ENCODE measurements at regions not wholly inside any gene's neighbourhood (a gene's known extent, or its start where the extent isn't known, plus 50 kb on each side); places are given as distances from the start of the nearest gene placed in this dataset.

- intact Hi-C loops (cut with DNase I) = no loop called here
- no peaks in the 10 kb centered on the region for H3K36me3 ChIP-seq (ENCODE audit: control insufficient read depth in 1 of 2, insufficient read depth in 2 of 2, low read length in 1 of 2)
- no peaks in the 10 kb centered on the region for H3K9me3 ChIP-seq (ENCODE audit: control insufficient read depth, low read length)
- DNase-seq (no peak), ATAC-seq (ENCODE audit: low FRiP score) (no peak)
- H3K27me3 ChIP-seq (ENCODE audit: control insufficient read depth in 1 of 2, insufficient read depth in 2 of 2, low read length in 1 of 2) = no peaks in the 10 kb centered on the region
- WGBS, 2 donors = 82 to 91% methylated on average over 4 of the region's 4 CpGs
- no peak overlapping the region for H3K4me3 ChIP-seq (ENCODE audit: low read length in 2 of 2)
- H3K4me1 ChIP-seq (ENCODE audit: control insufficient read depth in 1 of 2, insufficient read depth in 2 of 2, low read length in 2 of 2) = no peaks in the 10 kb centered on the region
- no peak overlapping the region for H3K27ac ChIP-seq (ENCODE audit: low read depth in 1 of 2, low read length in 2 of 2)
Measured at GRCh38 chr6:4289770-4290320, 154.5 kb upstream of the ECI2 start.

- Histone ChIP-seq H3K9me3 (ENCODE audit: control insufficient read depth, low read length) (no peaks in the 10 kb centered on the region), H3K27ac (ENCODE audit: low read depth in 1 of 2, low read length in 2 of 2) (no peak overlapping the region), H3K4me3 (ENCODE audit: low read length in 2 of 2) (no peak overlapping the region), H3K4me1 (ENCODE audit: control insufficient read depth in 1 of 2, insufficient read depth in 2 of 2, low read length in 2 of 2) (no peaks in the 10 kb centered on the region), H3K27me3 (ENCODE audit: control insufficient read depth in 1 of 2, insufficient read depth in 2 of 2, low read length in 1 of 2) (no peaks in the 10 kb centered on the region), H3K36me3 (ENCODE audit: control insufficient read depth in 1 of 2, insufficient read depth in 2 of 2, low read length in 1 of 2) (no peaks in the 10 kb centered on the region)
- intact Hi-C loops (cut with DNase I) = no loop called here
- ATAC-seq (ENCODE audit: low FRiP score) = no peak
- no peak for DNase-seq
- WGBS, 2 donors = 38 to 44% methylated on average over 11 of the region's 11 CpGs
Measured at GRCh38 chr6:4287811-4288244, 152.5 kb upstream of the ECI2 start.

- intact Hi-C loops (cut with DNase I) = no loop called here
- 69 to 73% methylated on average over 7 of the region's 7 CpGs for WGBS, 2 donors
- Histone ChIP-seq H3K4me1 (ENCODE audit: control insufficient read depth in 1 of 2, insufficient read depth in 2 of 2, low read length in 2 of 2) (no peaks in the 10 kb centered on the region), H3K9me3 (ENCODE audit: control insufficient read depth, low read length) (no peaks in the 10 kb centered on the region), H3K36me3 (ENCODE audit: control insufficient read depth in 1 of 2, insufficient read depth in 2 of 2, low read length in 1 of 2) (no peaks in the 10 kb centered on the region), H3K27me3 (ENCODE audit: control insufficient read depth in 1 of 2, insufficient read depth in 2 of 2, low read length in 1 of 2) (no peaks in the 10 kb centered on the region), H3K27ac (ENCODE audit: low read depth in 1 of 2, low read length in 2 of 2) (no peak overlapping the region), H3K4me3 (ENCODE audit: low read length in 2 of 2) (no peak overlapping the region)
- ATAC-seq (ENCODE audit: low FRiP score) (no peak), DNase-seq (no peak)
Measured at GRCh38 chr6:4287372-4287771, 152.0 kb upstream of the ECI2 start.

DNA sequence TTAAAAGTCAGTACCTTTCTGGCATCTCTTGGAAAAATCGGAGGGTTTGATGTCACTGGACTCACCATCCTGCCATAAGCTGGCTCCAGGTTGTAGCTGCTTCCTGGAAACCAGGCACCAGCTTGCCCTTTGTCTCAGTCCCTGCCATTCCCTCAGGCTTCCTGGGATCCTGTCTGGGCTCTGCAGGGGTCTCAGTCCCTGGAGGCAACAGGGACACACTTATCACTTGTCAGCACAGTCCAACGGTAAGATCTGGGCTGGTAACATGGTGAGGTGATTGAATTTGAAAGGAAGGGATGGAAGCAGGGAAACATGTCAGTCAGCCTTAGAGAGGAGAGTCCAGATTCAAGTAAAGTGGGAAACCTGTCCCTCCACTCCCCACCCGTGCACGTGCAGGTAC, 147.6 kb upstream of the ECI2 start:
- H3K27me3 ChIP-seq (ENCODE audit: control insufficient read depth in 1 of 2, insufficient read depth in 2 of 2, low read length in 1 of 2) = no peaks in the 10 kb centered on the region
- 76 to 83% methylated on average over 3 to 4 of the region's 4 CpGs for WGBS, 2 donors
- no peaks in the 10 kb centered on the region for H3K36me3 ChIP-seq (ENCODE audit: control insufficient read depth in 1 of 2, insufficient read depth in 2 of 2, low read length in 1 of 2)
- no peak overlapping the region for H3K27ac ChIP-seq (ENCODE audit: low read depth in 1 of 2, low read length in 2 of 2)
- no peak for DNase-seq
- intact Hi-C loops (cut with DNase I) = no loop called here
- H3K9me3 ChIP-seq (ENCODE audit: control insufficient read depth, low read length) = no peaks in the 10 kb centered on the region
- no peaks in the 10 kb centered on the region for H3K4me1 ChIP-seq (ENCODE audit: control insufficient read depth in 1 of 2, insufficient read depth in 2 of 2, low read length in 2 of 2)
- no peak overlapping the region for H3K4me3 ChIP-seq (ENCODE audit: low read length in 2 of 2)
- no peak for ATAC-seq (ENCODE audit: low FRiP score)

DNA sequence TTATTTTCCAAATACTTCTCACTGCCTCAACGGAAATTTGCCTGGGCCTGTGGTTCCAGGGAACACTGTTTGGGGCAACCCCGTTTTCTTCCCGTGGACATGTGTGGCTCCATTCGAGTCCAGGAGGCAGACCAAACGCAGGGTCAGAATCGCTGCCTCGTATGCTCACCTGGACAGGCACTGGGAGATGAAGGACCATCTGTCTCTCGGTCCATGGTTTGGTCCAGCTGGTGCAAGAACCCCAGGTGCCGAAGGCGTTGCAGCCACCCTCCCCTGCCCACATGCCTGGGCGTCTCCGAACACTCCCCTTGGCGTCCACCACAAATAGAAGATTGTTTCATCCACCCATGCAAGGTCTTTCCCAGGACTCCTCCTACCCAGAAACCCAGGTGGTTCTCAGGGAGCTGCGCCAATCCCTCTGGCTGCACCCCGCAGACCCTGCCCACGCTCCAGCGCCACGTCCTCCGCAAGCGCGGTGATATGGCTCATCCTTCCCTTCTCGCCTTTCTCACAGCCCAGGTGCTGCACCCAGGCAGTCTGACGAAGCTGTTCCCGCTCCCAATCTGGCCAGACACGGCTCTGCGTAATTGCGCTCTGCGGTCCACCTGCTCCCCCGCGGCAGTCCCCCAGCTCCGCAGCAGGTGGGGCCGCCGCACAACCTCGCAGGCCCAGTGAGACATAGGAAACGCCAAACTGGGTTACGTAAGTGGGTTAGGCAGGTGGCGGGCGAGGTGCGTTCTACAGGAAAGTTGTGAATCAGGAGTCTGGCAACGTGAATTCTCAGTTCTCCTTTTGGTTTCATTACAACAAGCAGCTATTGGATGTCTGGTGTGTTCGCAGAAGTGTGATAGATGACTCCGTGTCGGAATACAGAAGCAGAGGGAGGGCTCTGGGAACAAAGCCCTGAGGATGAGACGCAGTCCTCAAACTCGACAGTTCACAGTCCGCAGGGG, 146.2 kb upstream of the ECI2 start:
- 22 to 24% methylated on average over 46 of the region's 46 CpGs for WGBS, 2 donors
- H3K27ac ChIP-seq (ENCODE audit: low read depth in 1 of 2, low read length in 2 of 2) = no peak overlapping the region

GRCh38 chr6:4280707-4281106, 145.3 kb upstream of the ECI2 start:
- intact Hi-C loops (cut with DNase I) = no loop called here
- Histone ChIP-seq H3K9me3 (ENCODE audit: control insufficient read depth, low read length) (no peaks in the 10 kb centered on the region), H3K4me3 (ENCODE audit: low read length in 2 of 2) (no peak overlapping the region), H3K4me1 (ENCODE audit: control insufficient read depth in 1 of 2, insufficient read depth in 2 of 2, low read length in 2 of 2) (no peaks in the 10 kb centered on the region), H3K27ac (ENCODE audit: low read depth in 1 of 2, low read length in 2 of 2) (no peak overlapping the region), H3K36me3 (ENCODE audit: control insufficient read depth in 1 of 2, insufficient read depth in 2 of 2, low read length in 1 of 2) (no peaks in the 10 kb centered on the region), H3K27me3 (ENCODE audit: control insufficient read depth in 1 of 2, insufficient read depth in 2 of 2, low read length in 1 of 2) (no peaks in the 10 kb centered on the region)
- DNase-seq = no peak
- WGBS, 2 donors = 5 to 7% methylated on average over 1 of the region's 1 CpG
- ATAC-seq (ENCODE audit: low FRiP score) = no peak

More for the DNA sequence above, 146.2 kb upstream of the ECI2 start:
- ATAC-seq (ENCODE audit: low FRiP score) (no peak), DNase-seq (no peak)
- Histone ChIP-seq H3K4me1 (ENCODE audit: control insufficient read depth in 1 of 2, insufficient read depth in 2 of 2, low read length in 2 of 2) (no peaks in the 10 kb centered on the region), H3K27me3 (ENCODE audit: control insufficient read depth in 1 of 2, insufficient read depth in 2 of 2, low read length in 1 of 2) (no peaks in the 10 kb centered on the region), H3K36me3 (ENCODE audit: control insufficient read depth in 1 of 2, insufficient read depth in 2 of 2, low read length in 1 of 2) (no peaks in the 10 kb centered on the region), H3K9me3 (ENCODE audit: control insufficient read depth, low read length) (no peaks in the 10 kb centered on the region), H3K4me3 (ENCODE audit: low read length in 2 of 2) (no peak overlapping the region)
- intact Hi-C loops (cut with DNase I) = no loop called here

DNA sequence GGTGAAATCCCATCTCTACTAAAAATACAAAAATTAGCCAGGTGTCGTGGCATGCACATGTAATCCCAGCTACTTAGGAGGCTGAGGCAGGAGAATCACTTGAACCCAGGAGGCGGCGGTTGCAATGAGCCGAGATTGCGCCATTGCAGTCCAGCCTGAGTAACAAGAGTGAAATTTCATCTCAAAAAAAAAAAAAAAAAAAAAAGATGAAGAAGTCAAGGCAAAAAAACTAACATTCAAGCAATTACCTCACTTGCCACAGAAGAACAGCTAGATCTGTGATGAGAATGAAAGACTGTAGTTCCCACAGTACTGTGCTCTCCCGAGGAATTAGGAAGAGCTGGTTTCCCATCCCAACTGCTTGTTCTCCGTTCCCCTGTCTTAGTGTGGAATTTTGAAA, 144.7 kb upstream of the ECI2 start:
- H3K9me3 ChIP-seq (ENCODE audit: control insufficient read depth, low read length) = no peaks in the 10 kb centered on the region
- no peak overlapping the region for H3K27ac ChIP-seq (ENCODE audit: low read depth in 1 of 2, low read length in 2 of 2)
- H3K4me1 ChIP-seq (ENCODE audit: control insufficient read depth in 1 of 2, insufficient read depth in 2 of 2, low read length in 2 of 2) = no peaks in the 10 kb centered on the region
- ATAC-seq (ENCODE audit: low FRiP score) (no peak), DNase-seq (no peak)
- WGBS, 2 donors = 98 to 99% methylated on average over 7 of the region's 7 CpGs
- no peaks in the 10 kb centered on the region for H3K36me3 ChIP-seq (ENCODE audit: control insufficient read depth in 1 of 2, insufficient read depth in 2 of 2, low read length in 1 of 2)
- H3K27me3 ChIP-seq (ENCODE audit: control insufficient read depth in 1 of 2, insufficient read depth in 2 of 2, low read length in 1 of 2) = no peaks in the 10 kb centered on the region
- intact Hi-C loops (cut with DNase I) = no loop called here
- no peak overlapping the region for H3K4me3 ChIP-seq (ENCODE audit: low read length in 2 of 2)

DNA sequence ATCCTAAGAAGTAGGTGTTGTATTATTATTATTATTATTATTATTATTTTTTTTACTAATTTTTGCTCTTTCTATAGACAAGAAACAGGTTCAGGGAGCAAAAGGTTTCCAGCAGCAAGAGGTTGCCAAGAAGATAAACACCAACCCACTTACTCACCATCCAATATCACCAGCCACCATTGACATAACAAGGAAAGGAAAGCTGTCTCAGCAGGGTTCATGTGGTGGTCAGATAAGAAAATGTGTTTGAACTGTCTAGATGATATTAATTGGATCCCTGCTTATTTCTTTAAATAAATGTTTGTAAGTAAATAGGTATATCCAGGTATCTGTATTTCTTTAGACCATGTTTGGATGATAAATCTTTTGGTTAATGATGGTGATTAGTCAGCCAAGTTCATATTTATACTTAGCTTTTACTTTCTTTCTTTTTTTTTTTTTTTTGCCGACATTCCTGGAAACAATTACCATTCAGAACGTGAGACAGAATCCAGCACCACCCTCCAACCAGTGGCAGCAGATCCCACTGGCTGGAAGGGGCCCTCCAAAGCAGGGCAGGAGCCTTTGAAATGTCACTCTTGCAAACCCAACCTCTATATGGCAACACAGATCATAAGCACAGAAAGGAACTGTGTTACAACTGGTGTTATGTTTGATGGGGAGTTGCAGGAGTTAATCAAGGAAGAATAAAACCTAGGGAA, 139.2 kb upstream of the ECI2 start:
- Histone ChIP-seq H3K27ac (ENCODE audit: low read depth in 1 of 2, low read length in 2 of 2) (no peak overlapping the region), H3K36me3 (ENCODE audit: control insufficient read depth in 1 of 2, insufficient read depth in 2 of 2, low read length in 1 of 2) (no peaks in the 10 kb centered on the region), H3K4me3 (ENCODE audit: low read length in 2 of 2) (no peak overlapping the region), H3K27me3 (ENCODE audit: control insufficient read depth in 1 of 2, insufficient read depth in 2 of 2, low read length in 1 of 2) (no peaks in the 10 kb centered on the region), H3K9me3 (ENCODE audit: control insufficient read depth, low read length) (no peaks in the 10 kb centered on the region), H3K4me1 (ENCODE audit: control insufficient read depth in 1 of 2, insufficient read depth in 2 of 2, low read length in 2 of 2) (no peaks in the 10 kb centered on the region)
- 11 to 19% methylated on average over 2 of the region's 2 CpGs for WGBS, 2 donors
- ATAC-seq (ENCODE audit: low FRiP score) (no peak), DNase-seq (no peak)
- intact Hi-C loops (cut with DNase I) = no loop called here
